HG03575 (cell line): ENCODE measurements at regions not wholly inside any gene's neighbourhood (a gene's known extent, or its start where the extent isn't known, plus 50 kb on each side); places are given as distances from the start of the nearest gene placed in this dataset.
"Not testable (repeated sequence)": the region's sequence is repeated elsewhere in the genome, so short reads cannot be mapped to it uniquely, and the experiment has no call there.

ENCODE experiments used
- ATAC-seq: cut with Tn5 transposase; IDR thresholded peaks from one replicate; pipeline ENCODE4 v1.9.1; 2021; ENCODE audit not compliant: unreplicated experiment, insufficient number of reproducible peaks, low FRiP score; ENCODE audit errors: extremely low read depth

DNA sequence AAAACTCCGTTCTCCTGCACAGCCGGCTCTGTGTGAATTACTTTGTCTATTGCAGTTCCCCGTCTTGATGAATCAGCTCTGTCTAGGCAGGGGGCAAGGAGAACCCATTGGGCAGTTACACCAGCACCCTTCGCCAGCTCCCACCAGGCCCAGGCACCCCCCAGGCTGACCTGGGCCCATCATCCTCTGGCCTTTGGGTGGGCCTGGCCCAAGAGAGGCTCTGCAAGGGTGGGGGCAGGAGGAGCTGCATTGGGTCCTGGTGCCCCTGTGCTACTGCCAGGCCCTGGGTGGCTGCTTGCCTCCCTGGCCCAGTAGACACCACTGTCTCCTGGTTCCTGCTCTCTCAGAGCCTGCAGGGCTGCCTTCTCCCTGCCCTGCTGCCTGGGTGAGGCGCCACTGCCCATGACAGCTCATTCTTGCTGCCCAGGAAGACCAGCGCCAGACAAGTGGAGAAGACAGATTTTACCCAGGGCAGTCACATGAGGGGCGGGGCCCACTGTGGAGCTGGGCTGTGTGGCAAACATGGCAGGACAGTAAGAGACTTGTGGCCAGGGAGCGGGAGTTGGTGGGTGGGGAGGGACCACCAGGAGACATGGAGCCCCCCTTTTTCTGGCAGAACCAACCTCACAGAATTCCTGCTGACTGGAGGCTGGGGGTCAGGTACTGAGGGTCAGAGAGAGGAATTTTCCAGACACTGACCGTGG, 67.2 kb downstream of the MRPL36 start:
- no peak for ATAC-seq

DNA sequence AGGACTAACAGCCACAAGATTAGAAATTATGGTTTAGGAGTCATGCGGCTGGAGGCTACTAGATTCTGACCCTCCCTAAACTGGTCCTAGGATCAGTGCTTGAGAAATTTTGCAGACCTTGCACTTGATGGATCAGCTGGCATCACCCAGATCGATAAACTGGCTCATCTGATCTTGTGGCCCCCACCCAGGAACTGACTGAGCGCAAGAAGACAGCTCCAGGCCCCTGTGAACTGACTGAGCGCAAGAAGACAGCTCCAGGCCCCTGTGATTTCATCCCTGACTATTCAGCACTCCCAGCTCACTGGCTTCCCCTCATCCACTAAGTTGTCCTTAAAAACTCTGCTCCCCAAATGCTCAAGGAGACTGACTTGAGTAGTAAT, 67.8 kb downstream of the MRPL36 start:
- ATAC-seq, result not testable (repeated sequence)

DNA sequence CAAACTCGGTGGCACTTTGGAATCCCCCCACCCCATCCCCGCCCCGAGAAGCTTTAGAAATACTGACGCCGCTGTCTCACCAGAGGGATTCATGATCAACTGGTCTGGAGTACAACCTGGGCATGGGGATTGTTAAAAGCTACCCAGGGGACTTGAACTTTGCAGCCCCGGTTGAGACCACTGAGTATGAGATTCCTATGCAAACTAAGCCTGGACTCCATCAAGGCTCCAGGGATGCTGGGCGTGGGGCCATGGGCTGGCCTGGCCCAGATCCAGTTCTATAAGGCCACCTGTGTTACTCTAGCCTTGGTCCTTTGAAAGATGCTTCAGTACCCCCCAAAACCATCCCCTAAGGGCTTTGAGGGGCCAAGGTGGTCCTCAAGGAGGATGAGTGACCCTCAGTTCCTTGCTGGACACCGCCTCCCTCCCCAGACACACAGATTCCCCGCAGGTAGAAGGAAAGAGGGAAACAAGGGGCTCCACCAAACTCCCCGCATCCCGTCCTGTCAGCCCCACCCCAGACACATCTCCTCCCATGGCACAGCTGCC, 68.5 kb downstream of the MRPL36 start:
- ATAC-seq, result no peak

DNA sequence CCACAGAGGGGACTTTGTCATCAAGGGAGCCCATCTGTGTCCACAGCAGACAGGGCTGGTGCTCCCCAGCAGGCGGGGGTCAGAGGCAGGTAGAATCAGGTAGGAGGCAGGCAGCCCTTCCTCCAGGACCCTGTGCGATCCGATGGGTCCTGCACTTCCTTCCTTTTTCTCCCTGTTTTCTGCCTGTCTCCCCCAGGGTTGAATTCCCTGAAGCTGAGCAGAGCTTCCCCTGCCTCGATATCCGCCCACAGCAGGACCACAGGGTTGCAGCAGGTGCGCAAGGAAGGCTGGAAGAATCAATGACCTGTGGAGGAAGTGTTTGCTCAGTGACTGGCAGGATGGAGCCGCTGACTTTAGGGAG, 69.2 kb downstream of the MRPL36 start:
- no peak for ATAC-seq

DNA sequence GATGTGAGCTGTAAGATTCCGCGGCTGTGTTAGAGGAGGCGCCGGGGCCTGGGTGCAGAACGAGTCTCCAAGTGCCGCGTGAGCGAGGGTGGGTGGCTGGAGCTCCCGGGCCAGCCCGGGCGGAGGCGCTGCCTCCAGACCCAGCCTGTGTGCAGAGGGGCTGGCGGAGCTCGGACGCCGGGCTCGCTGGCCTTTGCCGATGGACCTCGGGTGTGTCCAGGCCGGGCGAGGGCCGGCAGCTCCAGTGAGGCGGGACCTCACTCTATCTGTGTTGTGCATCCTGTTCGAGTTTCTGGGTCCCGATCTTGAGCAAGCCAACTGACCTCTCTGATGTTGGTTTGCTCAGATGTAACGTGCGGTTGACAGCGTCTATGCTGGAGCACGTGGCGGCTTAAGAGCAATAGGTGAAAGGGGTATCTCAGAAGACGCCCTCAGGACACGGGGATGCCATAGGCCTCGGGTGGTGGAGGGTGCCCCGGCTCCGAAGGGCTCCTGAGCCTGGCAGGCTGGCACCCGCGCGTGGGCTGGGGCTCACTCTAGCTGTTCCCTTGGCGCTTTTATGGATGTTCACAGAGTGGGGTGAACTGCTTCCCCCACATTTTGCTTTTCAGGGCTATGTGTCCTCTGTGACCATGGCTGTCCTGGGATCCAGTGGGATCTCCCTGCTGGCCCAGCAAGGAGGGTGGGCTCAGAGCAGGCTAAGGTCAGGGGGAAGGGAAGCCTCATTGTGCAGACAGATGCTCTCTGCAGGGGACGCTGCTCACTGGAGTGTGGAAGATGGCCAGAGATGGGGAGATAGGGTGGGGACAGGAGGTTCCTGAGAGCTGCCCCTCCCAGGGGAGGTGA, 69.8 kb downstream of the MRPL36 start:
- ATAC-seq, result no peak

DNA sequence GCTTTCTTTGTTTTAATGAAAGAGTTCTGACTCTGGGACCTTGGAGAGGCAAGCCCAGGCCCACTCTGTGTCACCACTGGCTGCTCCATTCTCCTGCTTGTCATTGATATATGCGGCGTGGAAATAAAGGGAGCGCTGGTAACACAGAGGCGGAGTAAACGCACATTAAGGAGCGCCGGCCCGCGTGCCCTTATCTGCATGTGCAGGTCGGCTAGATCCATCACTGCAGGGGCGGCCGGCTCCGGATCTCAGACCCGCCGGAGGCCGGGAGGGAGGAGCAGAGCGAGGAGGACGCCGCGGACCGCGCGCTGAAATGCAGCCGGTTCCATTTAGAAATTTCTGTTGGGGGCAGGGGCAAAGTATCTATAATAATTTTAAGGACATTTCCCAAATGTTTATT, 70.8 kb downstream of the MRPL36 start:
- no peak for ATAC-seq

DNA sequence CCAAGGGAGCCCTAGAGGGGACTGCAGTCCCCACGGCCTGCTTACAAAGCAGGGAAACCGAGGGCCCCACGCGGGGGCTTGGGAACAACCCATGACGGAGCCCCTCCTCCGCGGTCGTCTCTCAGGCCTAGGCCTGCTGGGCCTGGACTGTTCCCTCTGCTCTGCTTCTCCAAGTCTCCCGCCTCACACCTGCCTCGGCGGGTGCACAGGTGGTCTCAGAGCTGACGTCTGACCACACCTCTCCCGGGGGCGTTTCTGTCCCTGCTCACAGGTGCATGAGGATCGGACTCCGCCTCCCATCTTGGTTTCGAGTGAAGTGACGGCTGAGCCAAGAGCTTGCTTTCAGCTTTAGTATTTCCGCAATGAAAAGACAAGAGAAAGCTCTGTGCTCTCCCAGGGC, 72.1 kb downstream of the MRPL36 start:
- no peak for ATAC-seq

DNA sequence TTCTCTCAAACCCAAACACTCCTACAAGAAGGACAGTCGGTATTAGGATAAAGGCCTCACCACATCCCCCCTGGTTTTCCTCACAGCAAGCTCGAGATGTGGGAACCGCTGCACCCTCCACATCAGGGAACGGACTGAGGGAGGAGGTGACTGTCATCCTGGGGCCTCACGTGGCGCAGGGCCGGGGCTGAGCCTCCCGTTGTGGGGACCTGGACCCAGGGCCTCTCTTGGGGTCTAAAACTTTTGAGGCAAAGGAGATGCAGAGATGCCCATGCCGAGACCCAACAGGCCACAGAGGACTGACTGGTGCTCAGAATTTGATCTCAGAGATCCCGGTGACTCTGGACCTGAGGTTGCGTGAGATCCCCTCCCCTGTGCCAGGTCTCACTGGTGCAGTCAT, 72.7 kb downstream of the MRPL36 start:
- ATAC-seq, result no peak

GRCh38 chr5:1726469-1726865, 73.2 kb downstream of the MRPL36 start:
- no peak for ATAC-seq

DNA sequence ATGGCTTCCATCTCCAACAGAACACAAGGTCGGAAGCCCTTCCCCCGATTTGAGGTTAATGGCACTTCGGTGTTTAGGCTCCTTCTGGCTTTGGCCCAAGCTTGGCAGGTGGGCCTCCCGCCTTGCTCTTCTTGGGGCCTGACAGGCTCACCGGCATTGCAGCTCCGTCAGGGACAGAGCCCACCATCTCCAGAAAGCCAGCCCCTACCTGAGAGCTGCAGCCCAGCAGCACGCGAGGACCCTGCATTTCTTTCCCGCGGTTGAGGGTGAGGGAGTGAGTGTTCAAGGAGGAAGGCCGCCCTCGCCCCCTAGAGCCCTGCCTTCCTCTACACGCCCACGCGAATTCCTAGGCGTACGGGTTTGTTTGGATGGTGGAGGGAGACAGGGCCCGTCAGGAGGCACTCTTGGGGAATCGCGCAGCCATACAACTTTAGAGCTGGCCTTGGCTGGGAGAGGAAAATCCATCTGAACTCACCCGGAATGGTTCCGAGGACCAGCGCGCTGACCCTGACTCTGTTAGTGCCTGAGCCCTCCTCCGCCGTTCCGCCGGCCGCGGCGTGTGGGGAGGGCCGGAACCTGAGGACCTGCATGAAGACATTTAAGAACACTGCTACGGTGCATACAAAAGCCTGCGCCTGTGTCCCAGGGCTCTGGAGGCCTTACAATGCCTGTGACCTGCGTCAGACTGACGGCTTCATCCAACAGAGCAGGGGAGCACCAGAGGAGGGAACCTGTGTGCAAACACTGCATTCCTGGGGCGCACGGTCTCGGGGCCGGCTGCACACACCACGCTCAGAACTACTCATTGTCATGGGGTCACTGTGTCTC, 73.8 kb downstream of the MRPL36 start:
- no peak for ATAC-seq

GRCh38 chr5:1724822-1725602, 74.6 kb downstream of the MRPL36 start:
- no peak for ATAC-seq

GRCh38 chr5:1723957-1724821, 75.4 kb downstream of the MRPL36 start:
- ATAC-seq, result no peak

DNA sequence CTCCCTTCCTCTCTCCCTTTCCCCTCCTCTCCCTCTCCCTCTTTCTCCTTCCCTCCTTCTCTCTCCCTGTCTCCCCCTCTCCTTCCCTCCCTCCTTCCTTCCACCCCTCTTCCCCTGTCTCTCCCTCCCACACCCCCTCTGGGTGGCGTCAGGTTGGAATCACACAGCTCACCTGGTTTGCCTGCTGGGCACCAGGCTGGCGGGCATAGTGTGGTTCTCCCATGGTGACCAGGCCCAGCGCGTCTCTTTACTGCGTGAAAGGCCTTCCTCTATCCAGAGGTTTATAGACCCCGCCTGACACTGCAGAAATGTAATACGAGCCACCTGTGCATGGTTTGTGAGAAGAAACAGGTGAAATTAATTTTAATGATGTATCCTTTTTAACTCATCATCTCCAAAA, 76.2 kb downstream of the MRPL36 start:
- no peak for ATAC-seq

- ATAC-seq, result no peak
Observed at GRCh38 chr5:1722877-1723276, 76.8 kb downstream of the MRPL36 start.

GRCh38 chr5:1720396-1721110, 79.1 kb downstream of the MRPL36 start:
- ATAC-seq, result no peak

DNA sequence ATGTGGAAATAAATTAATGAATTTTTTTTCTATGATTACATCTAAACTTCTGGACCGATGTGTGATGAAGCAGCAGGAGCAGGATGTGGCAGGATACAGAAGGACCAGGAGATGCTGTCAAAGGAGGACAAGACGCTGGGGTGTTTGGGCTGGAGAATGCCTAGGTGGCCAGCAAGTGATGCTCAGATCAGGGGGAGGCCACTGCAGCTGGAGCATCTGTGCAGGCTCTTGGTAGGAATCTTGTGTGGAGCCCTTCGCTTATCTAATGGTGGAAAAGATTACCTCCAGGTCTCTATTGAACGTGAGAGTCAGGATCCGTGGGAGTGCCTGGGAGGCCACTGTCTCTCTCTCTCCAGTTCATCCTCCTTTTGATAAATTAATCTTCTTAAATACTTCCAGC, 79.8 kb downstream of the MRPL36 start:
- no peak for ATAC-seq

- ATAC-seq, result no peak
Observed at GRCh38 chr5:1718669-1719068, 81.0 kb downstream of the MRPL36 start.
